LNCaP clone FGC (cell line): ENCODE measurements at regions not wholly inside any gene's neighbourhood (a gene's known extent, or its start where the extent isn't known, plus 50 kb on each side); places are given as distances from the start of the nearest gene placed in this dataset.
A peak's percentile ranks its signal among the peaks of the same experiment; 100 is the strongest.

Experiments used
- DNase-seq: peaks from one replicate; pipeline ENCODE4 v3.0.0-alpha.2; 2011; ENCODE audit warnings: low read depth
- H3K4me3 ChIP-seq: 2 replicates; pipeline ENCODE4 v1.5.1; 2011; ENCODE audit warnings: mild to moderate bottlenecking, low read depth, low read length, control low read depth
- CTCF ChIP-seq: IDR thresholded peaks from 2 replicates; pipeline ENCODE4 v1.5.1; 2012; ENCODE audit warnings: mild to moderate bottlenecking; ENCODE audit not compliant: control insufficient read depth, insufficient read depth; ENCODE audit errors: extremely low read depth

DNA sequence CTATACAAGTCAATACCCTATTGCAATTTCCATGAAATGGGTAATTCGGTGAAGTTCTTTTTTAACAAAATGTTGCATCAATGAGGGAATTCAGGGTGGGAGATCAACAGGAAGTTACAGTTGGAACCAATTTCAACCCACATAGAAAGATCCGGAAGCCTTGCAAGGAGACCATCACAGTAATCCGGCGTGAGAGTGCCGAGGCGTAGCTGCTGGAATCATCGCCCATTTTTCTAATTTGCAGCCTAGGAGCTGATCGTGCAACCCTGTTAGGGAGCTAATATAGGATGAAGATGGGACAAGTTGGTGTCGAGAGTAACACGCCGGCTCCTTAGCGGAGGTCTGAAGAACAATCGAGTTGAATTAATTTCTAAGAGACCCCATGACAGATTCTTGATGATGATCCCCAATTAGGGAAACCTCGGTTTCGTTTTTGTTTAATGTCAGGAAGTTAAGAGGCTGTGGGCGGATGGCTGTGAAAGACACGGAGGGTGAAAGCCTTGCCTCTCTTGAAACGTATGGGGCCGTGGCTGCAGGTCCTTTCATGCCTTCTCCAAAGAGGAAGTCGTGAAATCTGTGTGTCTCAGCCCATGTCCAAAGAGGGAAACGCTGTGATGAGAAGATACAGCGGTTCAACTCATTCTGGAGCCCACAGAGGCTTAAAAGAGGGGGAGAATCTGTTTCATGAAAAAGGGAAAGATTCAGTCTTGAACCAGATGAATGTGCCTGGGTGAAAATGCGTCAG lies 51.2 kb upstream of the CARD11 start:
- DNase-seq, result no peak
- TF ChIP-seq CTCF, result no peak
- H3K4me3 ChIP-seq, result no peak overlapping the region

GRCh38 chr7:3097734-3098133 lies 54.1 kb upstream of the CARD11 start:
- no peak for TF ChIP-seq CTCF

DNA sequence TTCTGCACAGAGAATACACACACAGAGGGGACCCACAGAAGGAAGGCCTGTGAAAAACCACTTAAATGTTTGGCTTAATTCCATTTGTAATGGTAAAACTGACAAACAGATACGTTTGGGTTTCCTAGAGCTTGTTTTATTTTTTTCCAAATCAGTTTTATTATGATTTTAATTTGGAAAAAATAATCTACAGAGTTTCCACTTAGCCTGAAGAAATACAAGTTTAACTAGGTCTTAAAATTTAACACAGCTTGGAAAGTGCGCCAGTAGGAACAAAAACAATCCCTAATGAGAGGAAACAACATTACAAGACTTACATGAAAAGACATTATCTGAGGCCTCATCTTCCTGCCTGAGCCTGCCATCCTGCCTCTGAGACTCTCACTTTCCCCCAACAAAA lies 58.5 kb upstream of the CARD11 start:
- no peak for TF ChIP-seq CTCF
- H3K4me3 ChIP-seq, result no peak overlapping the region
- no peak for DNase-seq

More at GRCh38 chr7:3097734-3098133, 54.1 kb upstream of the CARD11 start:
- no peak for DNase-seq
- no peak overlapping the region for H3K4me3 ChIP-seq

GRCh38 chr7:3103614-3104398 lies 60.1 kb upstream of the CARD11 start:
- DNase-seq, result no peak
- TF ChIP-seq CTCF, result no peak
- no peak overlapping the region for H3K4me3 ChIP-seq

DNA sequence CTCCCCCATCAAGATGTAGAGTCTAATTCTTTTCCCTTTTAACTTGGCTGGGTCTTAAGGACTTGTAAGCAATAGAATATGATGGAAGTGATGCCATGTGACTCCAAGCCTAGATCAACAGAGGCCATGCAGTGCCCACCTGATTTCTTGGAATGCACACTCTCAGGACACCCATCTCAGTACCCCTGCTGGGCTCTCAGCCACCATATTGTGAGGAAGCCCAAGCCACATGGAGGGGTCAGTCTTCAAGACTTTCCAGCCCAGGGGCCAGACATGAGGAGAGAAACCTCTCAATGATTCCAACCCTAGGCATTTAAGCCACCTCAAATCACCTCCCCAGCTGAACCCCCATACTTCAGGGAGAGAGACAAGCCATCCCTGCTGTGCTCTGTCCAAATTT lies 62.2 kb upstream of the CARD11 start:
- TF ChIP-seq CTCF, result no peak
- no peak overlapping the region for H3K4me3 ChIP-seq
- DNase-seq, result no peak

GRCh38 chr7:3106361-3106826 lies 62.7 kb upstream of the CARD11 start:
- DNase-seq, result peak; percentile 52
- no peak overlapping the region for H3K4me3 ChIP-seq
- no peak for TF ChIP-seq CTCF
